Upper lobe of right lung (tissue), 1 donor: ENCODE measurements at regions not wholly inside any gene's neighbourhood (a gene's known extent, or its start where the extent isn't known, plus 50 kb on each side); places are given as distances from the start of the nearest gene placed in this dataset.

Experiments
- ATAC-seq: fragments of 200-7000 bp; cut with Tn5 transposase; one replicate; pipeline ENCODE4 v1.9.1; 2020; ENCODE audit warnings: mild to moderate bottlenecking, moderate library complexity
- DNase-seq: peaks from one replicate; pipeline ENCODE4 v3.0.0-alpha.2; 2020
- H3K27ac ChIP-seq: fragments of 200-600 bp; one replicate; pipeline ENCODE4 v1.8.0; 2022
- H3K27me3 ChIP-seq: fragments of 200-600 bp; one replicate; pipeline ENCODE4 v1.8.0; 2022; ENCODE audit warnings: mild to moderate bottlenecking
- H3K36me3 ChIP-seq: fragments of 200-600 bp; one replicate; pipeline ENCODE4 v1.8.0; 2022
- H3K4me1 ChIP-seq: fragments of 200-600 bp; one replicate; pipeline ENCODE4 v1.8.0; 2022
- H3K4me3 ChIP-seq: fragments of 200-600 bp; one replicate; pipeline ENCODE4 v1.8.0; 2022; ENCODE audit warnings: mild to moderate bottlenecking
- H3K9me3 ChIP-seq: fragments of 200-600 bp; one replicate; pipeline ENCODE4 v1.8.0; 2022
- intact Hi-C: fragments of 100-400 bp; cut with DNase I; formaldehyde crosslinking; loops from one replicate; pipeline ENCODE4 v1.11.0; 2022
- TF ChIP-seq, protein P1 (sequence below): fragments of 200-600 bp; IDR thresholded peaks from one replicate; pipeline ENCODE4 v1.8.0; 2022; ENCODE audit warnings: antibody characterized with exemption
- donor health status: DM: no; HTN: yes; CAD: no; lungs with severe emphysema.

DNA sequence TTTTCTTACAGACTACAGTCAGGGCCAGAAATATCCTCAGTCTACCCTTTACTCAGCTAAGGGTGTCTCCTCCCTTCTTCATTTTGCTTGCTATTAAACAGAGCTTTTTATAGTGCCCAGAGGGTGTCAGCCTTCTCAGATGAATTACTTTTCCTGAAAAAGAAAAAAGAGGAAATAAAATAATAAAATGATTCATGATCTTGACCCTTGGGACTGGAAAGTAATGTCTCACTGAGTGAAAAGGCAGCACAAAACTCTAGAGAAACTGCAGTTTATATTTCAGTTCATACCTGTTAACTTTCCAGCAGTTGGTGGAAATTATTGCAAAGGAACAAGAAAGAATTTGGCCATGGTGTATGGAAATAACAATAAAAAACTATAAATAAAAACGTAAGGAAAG lies 170.6 kb downstream of the IBTK start:
- intact Hi-C loops: no loop called here
- no peak for ATAC-seq
- no peak overlapping the region for H3K4me3 ChIP-seq
- H3K9me3 ChIP-seq: no peaks in the 10 kb centered on the region
- no peaks in the 10 kb centered on the region for H3K36me3 ChIP-seq
- no peaks in the 10 kb centered on the region for H3K4me1 ChIP-seq
- no peak for DNase-seq
- TF ChIP-seq, protein P1, sequence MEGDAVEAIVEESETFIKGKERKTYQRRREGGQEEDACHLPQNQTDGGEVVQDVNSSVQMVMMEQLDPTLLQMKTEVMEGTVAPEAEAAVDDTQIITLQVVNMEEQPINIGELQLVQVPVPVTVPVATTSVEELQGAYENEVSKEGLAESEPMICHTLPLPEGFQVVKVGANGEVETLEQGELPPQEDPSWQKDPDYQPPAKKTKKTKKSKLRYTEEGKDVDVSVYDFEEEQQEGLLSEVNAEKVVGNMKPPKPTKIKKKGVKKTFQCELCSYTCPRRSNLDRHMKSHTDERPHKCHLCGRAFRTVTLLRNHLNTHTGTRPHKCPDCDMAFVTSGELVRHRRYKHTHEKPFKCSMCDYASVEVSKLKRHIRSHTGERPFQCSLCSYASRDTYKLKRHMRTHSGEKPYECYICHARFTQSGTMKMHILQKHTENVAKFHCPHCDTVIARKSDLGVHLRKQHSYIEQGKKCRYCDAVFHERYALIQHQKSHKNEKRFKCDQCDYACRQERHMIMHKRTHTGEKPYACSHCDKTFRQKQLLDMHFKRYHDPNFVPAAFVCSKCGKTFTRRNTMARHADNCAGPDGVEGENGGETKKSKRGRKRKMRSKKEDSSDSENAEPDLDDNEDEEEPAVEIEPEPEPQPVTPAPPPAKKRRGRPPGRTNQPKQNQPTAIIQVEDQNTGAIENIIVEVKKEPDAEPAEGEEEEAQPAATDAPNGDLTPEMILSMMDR: no peak
- no peak overlapping the region for H3K27ac ChIP-seq
- H3K27me3 ChIP-seq: no peaks in the 10 kb centered on the region

DNA sequence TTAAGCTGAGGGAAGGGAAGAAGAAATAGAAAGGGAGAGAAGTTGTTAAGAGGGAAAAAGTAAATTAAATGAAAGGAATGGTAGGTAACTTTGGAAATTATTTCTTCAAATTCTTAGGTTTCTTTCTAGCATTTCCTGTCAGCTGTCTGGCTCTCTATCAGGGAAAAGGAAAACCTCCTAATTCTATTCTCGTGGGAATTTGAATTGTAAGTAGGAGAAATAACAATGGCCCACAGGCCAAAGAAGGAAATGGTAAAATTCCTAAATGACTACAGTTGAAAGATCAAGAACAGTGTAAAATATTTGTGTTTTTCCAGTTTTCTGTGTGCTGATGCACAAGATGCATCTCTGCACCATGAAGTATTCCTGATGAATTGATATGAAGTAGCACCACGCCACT lies 173.0 kb downstream of the IBTK start:
- ATAC-seq: no peak
- H3K27me3 ChIP-seq: no peaks in the 10 kb centered on the region
- DNase-seq: no peak
- TF ChIP-seq, protein P1: no peak
- no peak overlapping the region for H3K4me3 ChIP-seq
- no peaks in the 10 kb centered on the region for H3K9me3 ChIP-seq
- no peaks in the 10 kb centered on the region for H3K4me1 ChIP-seq
- H3K36me3 ChIP-seq: no peaks in the 10 kb centered on the region
- no peak overlapping the region for H3K27ac ChIP-seq
- intact Hi-C loops: no loop called here

DNA sequence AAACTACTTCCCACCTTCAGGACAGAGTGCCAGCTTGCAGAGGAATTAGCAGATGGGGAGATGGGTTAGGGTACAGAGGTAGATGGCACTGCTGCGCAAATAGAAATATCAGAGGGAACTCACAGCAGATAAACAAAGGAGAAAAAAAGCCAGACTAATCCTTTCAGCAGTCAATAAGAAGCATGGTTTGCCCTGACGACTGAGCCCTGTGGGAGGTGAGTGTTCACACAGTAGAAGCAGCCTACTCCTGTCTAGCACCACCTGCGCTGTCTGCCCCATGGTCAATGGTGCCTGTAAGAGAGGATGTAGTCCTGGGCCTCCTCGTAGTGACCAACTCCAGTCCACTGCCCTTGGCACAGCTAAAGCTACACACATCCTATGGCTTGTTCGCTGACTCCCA lies 174.1 kb downstream of the IBTK start:
- intact Hi-C loops: no loop called here
- TF ChIP-seq, protein P1: no peak
- no peaks in the 10 kb centered on the region for H3K27me3 ChIP-seq
- H3K4me3 ChIP-seq: no peak overlapping the region
- H3K9me3 ChIP-seq: no peaks in the 10 kb centered on the region
- H3K4me1 ChIP-seq: no peaks in the 10 kb centered on the region
- no peak overlapping the region for H3K27ac ChIP-seq
- ATAC-seq (no peak), DNase-seq (no peak)
- no peaks in the 10 kb centered on the region for H3K36me3 ChIP-seq

DNA sequence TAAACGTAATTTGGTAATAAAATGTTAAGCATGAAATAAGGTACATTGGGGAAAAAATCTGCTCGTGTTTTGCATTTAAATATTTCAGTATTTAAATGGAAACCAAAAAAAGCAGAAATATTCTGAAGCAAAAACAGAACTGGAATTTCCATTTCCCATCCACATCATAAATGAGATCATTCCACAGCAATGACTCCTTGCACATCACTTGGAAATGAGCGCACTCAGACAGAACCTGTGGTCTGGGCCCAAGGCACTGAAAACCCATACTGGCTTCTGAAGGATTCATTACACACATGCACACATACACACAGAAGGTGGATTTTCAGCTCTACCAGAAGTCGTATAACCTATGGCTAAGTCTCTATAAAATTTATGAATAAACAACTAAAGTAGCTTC lies 174.8 kb downstream of the IBTK start:
- intact Hi-C loops: no loop called here
- DNase-seq: no peak
- H3K9me3 ChIP-seq: no peaks in the 10 kb centered on the region
- H3K4me3 ChIP-seq: no peak overlapping the region
- TF ChIP-seq, protein P1: no peak
- H3K27ac ChIP-seq: no peak overlapping the region
- no peaks in the 10 kb centered on the region for H3K36me3 ChIP-seq
- no peaks in the 10 kb centered on the region for H3K27me3 ChIP-seq
- no peak for ATAC-seq
- no peaks in the 10 kb centered on the region for H3K4me1 ChIP-seq

DNA sequence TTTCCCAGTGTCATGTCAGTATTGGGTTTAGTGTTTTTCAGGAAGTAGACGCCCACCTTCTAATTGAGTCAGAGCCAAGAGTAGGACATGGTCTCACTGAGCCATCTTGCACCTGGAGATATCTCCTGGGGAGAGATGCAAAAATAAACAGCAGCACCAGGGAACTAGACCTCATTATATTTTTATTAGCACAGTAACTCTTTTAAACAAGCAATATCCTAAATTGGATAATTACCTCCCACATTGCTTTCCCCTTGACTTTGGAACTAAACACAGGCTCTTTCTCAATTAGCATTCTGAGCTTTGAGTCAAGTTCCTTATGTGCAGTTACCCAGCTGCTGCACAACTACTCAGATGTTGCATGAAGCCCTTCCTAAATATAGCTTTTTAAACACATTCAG lies 175.4 kb downstream of the IBTK start:
- Histone ChIP-seq H3K27me3 (no peaks in the 10 kb centered on the region), H3K4me1 (no peaks in the 10 kb centered on the region), H3K9me3 (no peaks in the 10 kb centered on the region), H3K4me3 (no peak overlapping the region), H3K27ac (no peak overlapping the region), H3K36me3 (no peaks in the 10 kb centered on the region)
- intact Hi-C loops: no loop called here
- DNase-seq (no peak), ATAC-seq (peak; percentile 33)
- TF ChIP-seq, protein P1: no peak

DNA sequence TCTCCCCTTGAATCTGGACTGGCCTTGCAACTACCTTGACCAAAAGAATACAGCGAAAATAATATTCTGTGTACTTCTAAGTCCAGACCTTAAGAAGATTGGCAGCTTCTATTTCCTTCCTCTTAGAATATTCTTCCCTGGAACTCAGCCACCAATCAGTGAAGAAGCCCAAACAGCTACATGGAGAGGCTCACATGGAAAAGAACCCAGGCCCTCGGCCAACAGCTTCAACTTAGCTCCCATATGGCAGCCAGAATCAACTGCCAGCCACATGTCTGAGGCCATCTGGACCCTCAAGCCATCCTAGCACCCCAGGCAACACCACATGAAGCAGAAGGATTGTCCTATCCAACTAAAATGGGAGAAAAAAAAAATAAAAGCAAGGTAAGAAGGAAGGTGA lies 178.8 kb downstream of the IBTK start:
- no peak for ATAC-seq

More for the DNA sequence above, 178.8 kb downstream of the IBTK start:
- Histone ChIP-seq H3K36me3 (no peaks in the 10 kb centered on the region), H3K4me1 (no peaks in the 10 kb centered on the region), H3K27ac (no peak overlapping the region), H3K9me3 (no peaks in the 10 kb centered on the region), H3K27me3 (no peaks in the 10 kb centered on the region), H3K4me3 (no peak overlapping the region)
- DNase-seq: no peak
- intact Hi-C loops: no loop called here
- TF ChIP-seq, protein P1: no peak
